ENCODE measurements at regions not wholly inside any gene's neighbourhood (a gene's known extent, or its start where the extent isn't known, plus 50 kb on each side); places are given as distances from the start of the nearest gene placed in this dataset.

DNA sequence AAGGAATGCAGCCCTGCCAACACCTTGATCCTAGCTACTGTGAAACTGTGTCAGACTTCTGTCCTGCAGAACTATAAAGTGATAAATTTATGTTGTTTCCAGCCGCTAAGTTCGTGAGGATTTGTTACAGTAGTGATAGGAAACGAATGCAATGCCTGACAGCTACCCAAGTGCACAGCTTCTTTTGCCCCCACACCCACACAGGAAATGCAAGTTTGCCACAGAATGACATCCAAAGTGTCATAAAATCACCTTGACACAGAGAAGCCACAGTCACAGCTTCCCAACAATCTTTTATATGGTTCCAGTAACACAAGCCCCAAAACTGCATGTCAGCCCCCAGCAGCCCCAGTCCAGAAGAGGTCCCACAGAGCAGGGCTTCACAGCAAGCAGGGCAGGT is 216.9 kb upstream of the S100G start:
- no peak overlapping the region for H3K4me3 ChIP-seq (ENCODE audit: low read depth, low read length)
- TF ChIP-seq, protein P1, sequence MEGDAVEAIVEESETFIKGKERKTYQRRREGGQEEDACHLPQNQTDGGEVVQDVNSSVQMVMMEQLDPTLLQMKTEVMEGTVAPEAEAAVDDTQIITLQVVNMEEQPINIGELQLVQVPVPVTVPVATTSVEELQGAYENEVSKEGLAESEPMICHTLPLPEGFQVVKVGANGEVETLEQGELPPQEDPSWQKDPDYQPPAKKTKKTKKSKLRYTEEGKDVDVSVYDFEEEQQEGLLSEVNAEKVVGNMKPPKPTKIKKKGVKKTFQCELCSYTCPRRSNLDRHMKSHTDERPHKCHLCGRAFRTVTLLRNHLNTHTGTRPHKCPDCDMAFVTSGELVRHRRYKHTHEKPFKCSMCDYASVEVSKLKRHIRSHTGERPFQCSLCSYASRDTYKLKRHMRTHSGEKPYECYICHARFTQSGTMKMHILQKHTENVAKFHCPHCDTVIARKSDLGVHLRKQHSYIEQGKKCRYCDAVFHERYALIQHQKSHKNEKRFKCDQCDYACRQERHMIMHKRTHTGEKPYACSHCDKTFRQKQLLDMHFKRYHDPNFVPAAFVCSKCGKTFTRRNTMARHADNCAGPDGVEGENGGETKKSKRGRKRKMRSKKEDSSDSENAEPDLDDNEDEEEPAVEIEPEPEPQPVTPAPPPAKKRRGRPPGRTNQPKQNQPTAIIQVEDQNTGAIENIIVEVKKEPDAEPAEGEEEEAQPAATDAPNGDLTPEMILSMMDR (IDR thresholded peaks at IDR 0.05; ENCODE audit: insufficient read depth, low read length), result no peak
- DNase-seq (ENCODE audit: low read depth), result no peak

DNA sequence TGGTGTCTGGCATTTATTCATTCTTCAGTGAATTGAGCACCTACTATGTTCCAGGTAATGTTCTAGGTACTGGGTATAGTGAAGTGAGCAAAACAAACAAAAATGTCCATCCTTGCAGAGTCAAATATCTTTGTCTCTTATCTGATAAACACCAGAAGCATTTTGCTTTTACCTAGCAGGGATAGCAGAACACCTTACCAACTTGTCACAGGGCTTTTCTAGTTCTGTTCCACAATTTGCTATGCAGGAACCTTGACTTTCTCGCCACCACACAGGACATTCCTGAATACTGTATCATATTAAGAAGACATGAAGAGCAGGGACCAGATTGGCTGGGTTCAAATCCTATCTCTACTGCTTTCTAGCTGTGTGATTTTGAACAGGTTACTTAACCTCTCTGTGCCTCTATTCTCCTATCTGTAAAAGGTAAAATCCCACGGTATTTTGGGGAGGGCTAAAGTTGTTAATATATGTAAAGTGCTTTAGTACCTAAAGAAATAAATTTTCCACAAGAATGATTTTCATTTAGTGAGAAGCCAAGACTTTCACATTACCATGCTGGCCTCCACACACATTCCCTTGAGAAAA is 214.5 kb upstream of the S100G start:
- H3K4me3 ChIP-seq (ENCODE audit: low read depth, low read length), result no peak overlapping the region
- DNase-seq (ENCODE audit: low read depth), result no peak
- TF ChIP-seq, protein P1 (IDR thresholded peaks at IDR 0.05; ENCODE audit: insufficient read depth, low read length), result no peak

DNA sequence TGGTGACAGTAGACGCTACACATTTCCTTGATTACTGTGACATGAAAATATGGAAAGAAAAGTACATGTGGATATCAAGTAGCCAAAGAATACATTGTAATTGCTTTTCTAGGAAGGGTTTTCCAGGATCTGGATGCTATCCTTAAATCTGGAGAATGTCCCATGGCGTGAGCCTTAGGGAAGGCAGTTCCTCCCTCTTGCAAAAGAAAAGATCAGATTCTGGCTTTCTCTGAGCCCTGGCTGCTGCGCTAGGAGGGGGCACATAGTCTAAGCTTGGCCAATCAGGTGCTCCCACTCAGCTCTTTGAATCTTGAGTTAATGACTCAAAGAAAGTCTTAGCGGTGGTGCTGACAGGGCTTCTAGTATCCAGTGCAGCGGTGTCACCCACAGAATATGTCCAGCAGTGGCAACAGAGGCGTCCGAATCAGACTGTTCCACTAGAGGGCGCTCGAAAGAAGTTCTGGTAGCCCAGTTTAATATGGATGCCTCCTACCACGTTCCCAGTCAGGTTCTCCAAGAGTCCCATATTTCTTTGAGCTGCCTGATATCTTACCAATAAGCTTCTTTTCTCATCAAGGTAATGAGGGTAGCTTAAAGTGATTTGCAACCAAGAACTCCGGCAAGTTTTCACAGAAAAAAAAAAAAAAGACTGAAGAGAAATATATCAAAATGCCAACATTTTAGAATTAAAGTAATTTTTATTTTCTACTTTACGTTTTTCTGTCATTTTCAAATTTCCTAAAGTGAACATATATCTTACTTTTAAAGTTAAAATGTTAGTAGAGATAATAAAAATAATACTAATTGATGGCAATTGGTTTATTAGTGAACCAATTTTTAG is 213.4 kb upstream of the S100G start:
- peak; percentile 81 for DNase-seq (ENCODE audit: low read depth)
- no peak overlapping the region for H3K4me3 ChIP-seq (ENCODE audit: low read depth, low read length)

DNA sequence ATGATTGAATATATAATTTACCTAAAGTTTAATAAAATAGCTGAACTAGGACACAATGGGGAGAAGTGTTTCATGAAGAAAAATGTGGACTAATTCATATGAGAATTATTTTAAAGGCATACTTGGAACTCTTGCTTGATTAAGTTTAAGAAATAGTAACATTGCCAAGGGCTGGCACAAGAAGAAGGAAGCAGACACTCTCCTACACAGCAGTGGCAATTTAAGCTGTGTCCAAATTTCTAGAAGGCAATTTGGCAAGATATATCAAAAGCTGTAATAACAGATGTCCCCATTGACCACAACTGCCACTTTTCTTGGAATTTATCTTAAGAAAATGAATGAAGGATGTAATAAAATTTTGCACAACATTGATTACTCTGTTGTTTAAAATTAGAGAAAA is 209.5 kb upstream of the S100G start:
- no peak overlapping the region for H3K4me3 ChIP-seq (ENCODE audit: low read depth, low read length)
- TF ChIP-seq, protein P1 (IDR thresholded peaks at IDR 0.05; ENCODE audit: insufficient read depth, low read length), result no peak
- no peak for DNase-seq (ENCODE audit: low read depth)

More for the DNA sequence above, 213.4 kb upstream of the S100G start:
- TF ChIP-seq, protein P1 (IDR thresholded peaks at IDR 0.05; ENCODE audit: insufficient read depth, low read length), result peak; percentile 81

DNA sequence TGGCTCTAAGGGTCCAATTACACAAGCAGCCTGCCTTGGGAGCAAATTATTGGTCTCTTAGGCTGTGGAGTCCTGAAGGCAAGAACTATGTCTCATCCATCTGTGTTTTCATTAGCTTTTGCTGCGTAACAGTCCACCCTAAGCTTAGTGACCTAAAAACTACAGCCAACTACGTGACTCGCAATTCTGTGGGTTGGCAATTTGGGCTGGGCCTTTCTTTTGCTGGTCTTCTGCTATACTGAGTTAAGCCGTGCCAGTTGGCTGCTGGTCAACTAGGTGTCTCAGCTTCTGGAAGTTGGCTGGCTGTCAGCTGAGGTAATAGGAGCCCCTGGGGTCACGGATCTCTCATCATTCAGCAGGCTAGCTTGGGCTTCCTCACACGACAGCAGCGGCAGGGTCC is 205.6 kb upstream of the S100G start:
- DNase-seq (ENCODE audit: low read depth), result peak; percentile 56
- no peak overlapping the region for H3K4me3 ChIP-seq (ENCODE audit: low read depth, low read length)
- TF ChIP-seq, protein P1 (IDR thresholded peaks at IDR 0.05; ENCODE audit: insufficient read depth, low read length), result no peak

DNA sequence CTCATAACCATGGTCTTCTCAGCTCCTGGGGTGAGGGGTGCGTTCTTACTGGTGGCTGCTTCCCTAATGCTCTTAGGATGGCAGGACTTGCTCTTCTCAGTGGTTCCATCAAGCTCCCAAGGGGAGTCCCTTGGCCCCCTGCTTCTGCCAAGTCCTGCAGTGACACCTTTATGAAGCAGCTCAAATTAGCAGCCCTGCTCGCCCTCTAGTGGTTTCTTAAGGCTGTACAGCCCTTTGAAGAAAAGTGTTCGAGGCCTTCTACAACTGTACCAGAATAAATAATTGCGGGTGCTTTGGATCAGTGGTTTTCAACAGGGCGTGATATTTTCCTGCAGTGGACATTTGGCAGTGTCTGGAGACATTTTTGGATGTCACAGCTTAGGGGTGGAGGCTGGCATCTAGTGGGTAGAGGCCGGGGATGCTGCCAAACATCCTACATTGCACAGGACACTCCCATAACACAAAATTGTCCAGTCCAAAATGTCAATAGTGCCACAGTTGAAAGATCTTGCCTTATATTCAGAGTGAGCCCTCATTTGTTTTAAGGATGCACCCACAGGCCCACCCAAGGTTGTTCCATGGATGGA is 204.7 kb upstream of the S100G start:
- TF ChIP-seq, protein P1 (IDR thresholded peaks at IDR 0.05; ENCODE audit: insufficient read depth, low read length), result peak; percentile 79
- DNase-seq (ENCODE audit: low read depth), result peak; percentile 33
- H3K4me3 ChIP-seq (ENCODE audit: low read depth, low read length), result no peak overlapping the region

Measured in fibroblast of the aortic adventitia (primary cell).